GM12892 (cell line): ENCODE measurements at regions not wholly inside any gene's neighbourhood (a gene's known extent, or its start where the extent isn't known, plus 50 kb on each side); places are given as distances from the start of the nearest gene placed in this dataset.

Experiments used
- POLR2A ChIP-seq: IDR thresholded peaks from 2 replicates; pipeline ENCODE4 v1.6.1; 2011; ENCODE audit warnings: low read depth, low read length, control low read depth
- POLR2AphosphoS5 ChIP-seq: IDR thresholded peaks from 2 replicates; pipeline ENCODE4 v1.6.1; 2011; ENCODE audit warnings: low read depth, low read length, control low read depth

DNA sequence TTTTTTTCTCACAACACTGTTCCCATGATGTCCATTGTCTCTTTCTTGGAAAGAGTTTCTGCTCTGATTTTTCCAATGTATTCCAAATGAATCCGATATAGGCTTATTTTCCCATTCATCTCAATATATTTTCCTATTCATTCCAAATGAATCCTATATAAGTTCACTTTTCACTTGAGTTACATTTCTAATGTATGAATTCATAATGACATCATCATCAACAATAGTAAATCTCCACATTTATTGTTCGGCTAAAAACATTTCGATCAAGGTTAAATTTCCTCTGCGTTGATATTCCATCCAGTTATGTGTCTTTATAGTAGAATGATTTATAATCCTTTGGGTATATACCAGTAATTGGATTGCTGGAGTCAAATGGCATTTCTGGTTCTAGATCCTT lies 76.7 kb upstream of the SLC8A1 start:
- TF ChIP-seq POLR2A (no peak), POLR2AphosphoS5 (no peak)
